ENCODE measurements at regions not wholly inside any gene's neighbourhood (a gene's known extent, or its start where the extent isn't known, plus 50 kb on each side); places are given as distances from the start of the nearest gene placed in this dataset.

DNA sequence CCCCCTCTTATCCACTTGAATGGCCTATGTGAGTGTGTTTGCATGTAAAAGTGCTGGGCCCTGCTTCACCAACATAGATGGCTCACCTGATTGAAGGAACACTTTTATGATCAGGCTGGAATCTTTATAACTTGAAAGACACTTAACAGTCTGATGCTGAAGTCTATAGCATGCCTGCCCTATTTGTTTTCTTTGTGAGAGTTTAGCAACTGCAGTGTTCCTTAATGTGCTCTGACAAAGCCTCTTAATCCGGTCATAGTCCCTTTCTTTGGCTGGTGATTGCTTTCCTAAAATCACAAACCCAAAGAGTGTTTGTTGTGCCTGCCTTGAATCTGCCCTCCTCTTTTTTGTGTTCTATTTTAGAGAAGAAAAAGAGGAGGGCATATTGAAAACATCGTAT, 1382.8 kb upstream of the CELF4 start:
- Histone ChIP-seq H2BK12ac (ENCODE audit: low read length) (no peak overlapping the region), H2AFZ (ENCODE audit: low read length) (no peak overlapping the region), H2BK15ac (ENCODE audit: low read length) (no peak overlapping the region), H3K4me3 (ENCODE audit: low read length in 2 of 2) (no peak overlapping the region), H4K8ac (ENCODE audit: low read depth, low read length) (no peak overlapping the region), H3K4ac (ENCODE audit: low read length) (no peak overlapping the region), H3K9ac (ENCODE audit: low read depth, low read length, poor library complexity) (no peak overlapping the region), H3K27ac (replicated peaks; ENCODE audit: low read length) (no peak overlapping the region), H3K14ac (ENCODE audit: low read length) (no peak overlapping the region), H3K4me1 (ENCODE audit: control insufficient read depth in 2 of 2, insufficient read depth in 1 of 2, low read depth in 1 of 2, low read length in 2 of 2) (peaks cover 0 to 4% of the 10 kb centered on the region in 2 donors), H3K9me3 (replicated peaks in 1 of 2; ENCODE audit: control insufficient read depth in 2 of 2, insufficient read depth in 1 of 2, low read depth in 1 of 2, low read length in 2 of 2) (peaks cover 0 to 3% of the 10 kb centered on the region in 2 donors), H4K91ac (ENCODE audit: low read depth, low read length, poor library complexity) (no peak overlapping the region), H2BK120ac (ENCODE audit: low read depth, low read length) (no peak overlapping the region), H3K79me1 (ENCODE audit: low read depth, low read length) (no peaks in the 10 kb centered on the region), H2BK5ac (ENCODE audit: low read length) (no peak overlapping the region), H3K18ac (ENCODE audit: low read length) (no peak overlapping the region), H3K36me3 (replicated peaks in 1 of 2; ENCODE audit: control insufficient read depth in 2 of 2, insufficient read depth in 2 of 2, low read length in 2 of 2) (no peaks in the 10 kb centered on the region), H3K27me3 (ENCODE audit: control insufficient read depth in 3 of 3, insufficient read depth in 3 of 3, low read depth in 1 of 3, low read length in 3 of 3) (no peaks in the 10 kb centered on the region), H2AK5ac (ENCODE audit: low read depth, low read length) (no peak overlapping the region), H3K23ac (ENCODE audit: low read depth, low read length, poor library complexity) (no peak overlapping the region), H3K4me2 (ENCODE audit: insufficient read depth, low read length, poor library complexity, severe bottlenecking) (no peak overlapping the region)
- DNase-seq (ENCODE audit: low spot score) = peak; percentile 26
- WGBS, 2 donors (ENCODE audit: extremely low coverage in 2 of 2, insufficient read length in 2 of 2, insufficient replicate concordance in 1 of 2) = no CpG with 5 or more reads among the region's 2 CpGs

GRCh38 chr18:38944446-38945024, 1378.9 kb upstream of the CELF4 start:
- peak overlapping the region; percentile 27 for H2BK12ac ChIP-seq (ENCODE audit: low read length)
- H3K18ac ChIP-seq (ENCODE audit: low read length) = peak overlapping the region; percentile 36
- no peak overlapping the region for H3K23ac ChIP-seq (ENCODE audit: low read depth, low read length, poor library complexity)
- H3K9me3 ChIP-seq (replicated peaks in 1 of 2; ENCODE audit: control insufficient read depth in 2 of 2, insufficient read depth in 1 of 2, low read depth in 1 of 2, low read length in 2 of 2) = peaks cover 0 to 3% of the 10 kb centered on the region in 2 donors
- no peak overlapping the region for H3K14ac ChIP-seq (ENCODE audit: low read length)
- no CpG with 5 or more reads among the region's 28 CpGs for WGBS, 2 donors (ENCODE audit: extremely low coverage in 2 of 2, insufficient read length in 2 of 2, insufficient replicate concordance in 1 of 2)
- peaks cover 0 to 4% of the 10 kb centered on the region in 2 donors for H3K4me1 ChIP-seq (ENCODE audit: control insufficient read depth in 2 of 2, insufficient read depth in 1 of 2, low read depth in 1 of 2, low read length in 2 of 2)
- H3K4me2 ChIP-seq (ENCODE audit: insufficient read depth, low read length, poor library complexity, severe bottlenecking) = no peak overlapping the region
- no peak overlapping the region for H3K27ac ChIP-seq (replicated peaks; ENCODE audit: low read length)
- no peaks in the 10 kb centered on the region for H3K27me3 ChIP-seq (ENCODE audit: control insufficient read depth in 3 of 3, insufficient read depth in 3 of 3, low read depth in 1 of 3, low read length in 3 of 3)
- H2BK120ac ChIP-seq (ENCODE audit: low read depth, low read length) = no peak overlapping the region
- H3K79me1 ChIP-seq (ENCODE audit: low read depth, low read length) = no peaks in the 10 kb centered on the region
- no peak overlapping the region for H3K4me3 ChIP-seq (ENCODE audit: low read length in 2 of 2)
- H3K4ac ChIP-seq (ENCODE audit: low read length) = no peak overlapping the region
- no peak overlapping the region for H2BK15ac ChIP-seq (ENCODE audit: low read length)
- no peak overlapping the region for H4K91ac ChIP-seq (ENCODE audit: low read depth, low read length, poor library complexity)
- no peak overlapping the region for H4K8ac ChIP-seq (ENCODE audit: low read depth, low read length)
- peak overlapping the region; percentile 38 for H2AK5ac ChIP-seq (ENCODE audit: low read depth, low read length)
- no peak overlapping the region for H3K9ac ChIP-seq (ENCODE audit: low read depth, low read length, poor library complexity)
- H2BK5ac ChIP-seq (ENCODE audit: low read length) = no peak overlapping the region
- no peak for DNase-seq (ENCODE audit: low spot score)
- H3K36me3 ChIP-seq (replicated peaks in 1 of 2; ENCODE audit: control insufficient read depth in 2 of 2, insufficient read depth in 2 of 2, low read length in 2 of 2) = no peaks in the 10 kb centered on the region
- H2AFZ ChIP-seq (ENCODE audit: low read length) = no peak overlapping the region

- H2AK5ac ChIP-seq (ENCODE audit: low read depth, low read length) = no peak overlapping the region
- H3K27me3 ChIP-seq (ENCODE audit: control insufficient read depth in 3 of 3, insufficient read depth in 3 of 3, low read depth in 1 of 3, low read length in 3 of 3) = no peaks in the 10 kb centered on the region
- H2BK12ac ChIP-seq (ENCODE audit: low read length) = no peak overlapping the region
- H3K4me2 ChIP-seq (ENCODE audit: insufficient read depth, low read length, poor library complexity, severe bottlenecking) = no peak overlapping the region
- H3K4me3 ChIP-seq (ENCODE audit: low read length in 2 of 2) = no peak overlapping the region
- H2BK120ac ChIP-seq (ENCODE audit: low read depth, low read length) = no peak overlapping the region
- H2BK5ac ChIP-seq (ENCODE audit: low read length) = no peak overlapping the region
- no CpG with 5 or more reads among the region's 9 CpGs for WGBS, 2 donors (ENCODE audit: extremely low coverage in 2 of 2, insufficient read length in 2 of 2, insufficient replicate concordance in 1 of 2)
- H3K4ac ChIP-seq (ENCODE audit: low read length) = no peak overlapping the region
- no peaks in the 10 kb centered on the region for H3K36me3 ChIP-seq (replicated peaks in 1 of 2; ENCODE audit: control insufficient read depth in 2 of 2, insufficient read depth in 2 of 2, low read length in 2 of 2)
- peak overlapping the region; percentile 60 for H2AFZ ChIP-seq (ENCODE audit: low read length)
- no peak overlapping the region for H3K18ac ChIP-seq (ENCODE audit: low read length)
- H3K4me1 ChIP-seq (ENCODE audit: control insufficient read depth in 2 of 2, insufficient read depth in 1 of 2, low read depth in 1 of 2, low read length in 2 of 2) = no peaks in the 10 kb centered on the region
- H3K27ac ChIP-seq (replicated peaks; ENCODE audit: low read length) = no peak overlapping the region
- no peak overlapping the region for H2BK15ac ChIP-seq (ENCODE audit: low read length)
- H3K79me1 ChIP-seq (ENCODE audit: low read depth, low read length) = no peaks in the 10 kb centered on the region
- H3K23ac ChIP-seq (ENCODE audit: low read depth, low read length, poor library complexity) = no peak overlapping the region
- H3K9me3 ChIP-seq (replicated peaks in 1 of 2; ENCODE audit: control insufficient read depth in 2 of 2, insufficient read depth in 1 of 2, low read depth in 1 of 2, low read length in 2 of 2) = peaks cover 0 to 3% of the 10 kb centered on the region in 2 donors
- H4K91ac ChIP-seq (ENCODE audit: low read depth, low read length, poor library complexity) = no peak overlapping the region
- no peak overlapping the region for H3K14ac ChIP-seq (ENCODE audit: low read length)
- no peak overlapping the region for H3K9ac ChIP-seq (ENCODE audit: low read depth, low read length, poor library complexity)
- no peak for DNase-seq (ENCODE audit: low spot score)
- no peak overlapping the region for H4K8ac ChIP-seq (ENCODE audit: low read depth, low read length)
These were observed 1376.3 kb upstream of the CELF4 start for GRCh38 chr18:38941711-38942561.

DNA sequence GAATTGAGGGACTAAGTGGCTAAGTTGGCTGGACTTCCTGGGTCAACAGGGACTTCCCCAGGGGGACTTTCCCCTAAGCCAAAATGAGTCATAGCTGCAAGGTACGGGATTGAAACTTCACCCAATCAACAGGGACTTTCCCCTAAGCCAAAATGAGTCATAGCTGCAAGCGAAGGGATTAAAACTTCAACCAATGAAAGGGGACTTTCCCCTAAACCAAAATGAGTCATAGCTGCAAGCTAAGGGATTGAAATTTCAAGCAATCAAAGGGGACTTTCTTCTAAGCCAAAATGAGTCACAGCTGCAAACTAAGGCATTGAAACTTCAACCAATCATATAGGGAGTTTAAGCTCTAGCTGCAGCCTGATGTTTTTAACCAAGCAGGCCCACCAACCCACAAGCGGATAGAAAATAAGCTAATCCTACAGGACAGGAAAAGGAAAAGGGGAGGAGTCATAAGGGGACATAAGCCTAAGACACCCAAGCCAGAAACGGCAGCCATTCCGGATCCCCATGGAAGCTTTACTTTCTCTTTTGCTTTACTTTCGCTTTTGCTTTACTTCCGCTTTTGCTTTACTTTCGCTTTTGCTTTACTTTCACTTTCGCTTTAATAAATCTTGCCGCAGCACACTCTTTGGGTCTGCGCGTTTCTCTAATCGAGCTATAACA, 1375.4 kb upstream of the CELF4 start:
- no peak overlapping the region for H2AK5ac ChIP-seq (ENCODE audit: low read depth, low read length)
- no peaks in the 10 kb centered on the region for H3K36me3 ChIP-seq (replicated peaks in 1 of 2; ENCODE audit: control insufficient read depth in 2 of 2, insufficient read depth in 2 of 2, low read length in 2 of 2)
- H3K9ac ChIP-seq (ENCODE audit: low read depth, low read length, poor library complexity) = no peak overlapping the region
- peaks cover 0 to 3% of the 10 kb centered on the region in 2 donors for H3K9me3 ChIP-seq (replicated peaks in 1 of 2; ENCODE audit: control insufficient read depth in 2 of 2, insufficient read depth in 1 of 2, low read depth in 1 of 2, low read length in 2 of 2)
- H2BK15ac ChIP-seq (ENCODE audit: low read length) = no peak overlapping the region
- H2BK120ac ChIP-seq (ENCODE audit: low read depth, low read length) = no peak overlapping the region
- no peak overlapping the region for H3K4me2 ChIP-seq (ENCODE audit: insufficient read depth, low read length, poor library complexity, severe bottlenecking)
- no peak overlapping the region for H3K27ac ChIP-seq (replicated peaks; ENCODE audit: low read length)
- WGBS, 2 donors (ENCODE audit: extremely low coverage in 2 of 2, insufficient read length in 2 of 2, insufficient replicate concordance in 1 of 2) = no CpG with 5 or more reads among the region's 13 CpGs
- H2BK5ac ChIP-seq (ENCODE audit: low read length) = no peak overlapping the region
- no peaks in the 10 kb centered on the region for H3K4me1 ChIP-seq (ENCODE audit: control insufficient read depth in 2 of 2, insufficient read depth in 1 of 2, low read depth in 1 of 2, low read length in 2 of 2)
- no peaks in the 10 kb centered on the region for H3K79me1 ChIP-seq (ENCODE audit: low read depth, low read length)
- H3K14ac ChIP-seq (ENCODE audit: low read length) = no peak overlapping the region
- no peak for DNase-seq (ENCODE audit: low spot score)
- no peak overlapping the region for H3K23ac ChIP-seq (ENCODE audit: low read depth, low read length, poor library complexity)
- no peak overlapping the region for H3K4me3 ChIP-seq (ENCODE audit: low read length in 2 of 2)
- no peak overlapping the region for H4K8ac ChIP-seq (ENCODE audit: low read depth, low read length)
- no peak overlapping the region for H3K4ac ChIP-seq (ENCODE audit: low read length)
- no peaks in the 10 kb centered on the region for H3K27me3 ChIP-seq (ENCODE audit: control insufficient read depth in 3 of 3, insufficient read depth in 3 of 3, low read depth in 1 of 3, low read length in 3 of 3)
- peak overlapping the region; percentile 60 for H2AFZ ChIP-seq (ENCODE audit: low read length)
- H3K18ac ChIP-seq (ENCODE audit: low read length) = no peak overlapping the region
- no peak overlapping the region for H2BK12ac ChIP-seq (ENCODE audit: low read length)
- H4K91ac ChIP-seq (ENCODE audit: low read depth, low read length, poor library complexity) = no peak overlapping the region

Data from neuronal stem cell (in vitro differentiated cells).